Left lung (tissue), 4 donors: ENCODE measurements at regions not wholly inside any gene's neighbourhood (a gene's known extent, or its start where the extent isn't known, plus 50 kb on each side); places are given as distances from the start of the nearest gene placed in this dataset.

Experiments
- ATAC-seq: fragments of 200-7000 bp; cut with Tn5 transposase; one replicate; pipeline ENCODE4 v1.9.1; 2020; ENCODE audit warnings: moderate library complexity
- DNase-seq, 4 donors: peaks; one replicate each; pipeline ENCODE4 v3.0.0-alpha.2; 2013 to 2020
- H3K27ac ChIP-seq, 2 donors: fragments of 200-600 bp; sonication (generic) in 1 of 2; one replicate each; pipeline versions ENCODE4 v1.5.0 to v1.8.0; 2020 to 2021
- H3K27me3 ChIP-seq, 2 donors: fragments of 200-600 bp; sonication (generic) in 1 of 2; one replicate each; pipeline versions ENCODE4 v1.5.0 to v1.8.0; 2020 to 2021
- H3K36me3 ChIP-seq, 2 donors: fragments of 200-600 bp; sonication (generic) in 1 of 2; one replicate each; pipeline versions ENCODE4 v1.5.0 to v1.8.0; 2020 to 2021
- H3K4me1 ChIP-seq, 2 donors: fragments of 200-600 bp; one replicate each; pipeline ENCODE4 v1.8.0; 2021
- H3K4me3 ChIP-seq, 2 donors: fragments of 200-600 bp; sonication (generic) in 1 of 2; one replicate each; pipeline versions ENCODE4 v1.5.0 to v1.8.0; 2020 to 2021; ENCODE audit warnings: mild to moderate bottlenecking in 1 of 2
- H3K9me3 ChIP-seq, 2 donors: fragments of 200-600 bp; sonication (generic) in 1 of 2; one replicate each; pipeline versions ENCODE4 v1.5.0 to v1.8.0; 2020 to 2021
- CTCF ChIP-seq, 2 donors: fragments of 200-600 bp; sonication (generic) in 1 of 2; IDR thresholded peaks; one replicate each; pipeline versions ENCODE4 v1.5.0 to v1.8.0; 2021; ENCODE audit warnings: antibody characterized with exemption in 2 of 2
- intact Hi-C, 2 donors: fragments of 100-400 bp; cut with DNase I; formaldehyde crosslinking; loops; one replicate each; pipeline versions ENCODE4 v1.11.2 to v1.14.2; 2022
- donor health status: DM: no; HTN: yes; CAD: no.
- donor health status: DM: no; HTN: no; CAD: no.

DNA sequence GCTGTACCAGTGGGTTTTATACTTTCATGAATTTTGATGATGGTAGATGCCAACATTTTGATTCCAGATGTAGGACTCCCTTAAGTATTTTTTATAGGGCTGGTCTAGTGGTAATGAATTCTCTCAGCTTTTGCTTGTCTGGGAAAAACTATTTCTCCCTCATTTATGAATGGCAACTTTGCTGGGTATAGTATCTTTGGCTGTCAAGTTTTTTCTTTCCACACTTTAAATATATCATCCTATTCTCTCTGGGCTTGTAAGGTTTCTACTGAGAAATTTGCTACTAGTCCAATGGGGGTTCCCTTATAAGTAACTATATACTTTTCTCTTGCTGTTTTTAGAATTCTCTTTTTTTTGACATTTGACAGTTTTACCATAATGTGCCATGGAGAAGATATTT, 629.3 kb downstream of the NR2F1-AS1 start:
- Histone ChIP-seq H3K36me3 (no peaks in the 10 kb centered on the region), H3K27me3 (no peaks in the 10 kb centered on the region), H3K27ac (no peak overlapping the region), H3K4me1 (no peaks in the 10 kb centered on the region), H3K4me3 (no peak overlapping the region), H3K9me3 (peaks cover 0 to 31% of the 10 kb centered on the region in 2 donors)
- intact Hi-C loops, result no loop called here
- no peak for ATAC-seq
- DNase-seq, result no peak
- no peak for TF ChIP-seq CTCF (IDR thresholded peaks at IDR 0.05)

DNA sequence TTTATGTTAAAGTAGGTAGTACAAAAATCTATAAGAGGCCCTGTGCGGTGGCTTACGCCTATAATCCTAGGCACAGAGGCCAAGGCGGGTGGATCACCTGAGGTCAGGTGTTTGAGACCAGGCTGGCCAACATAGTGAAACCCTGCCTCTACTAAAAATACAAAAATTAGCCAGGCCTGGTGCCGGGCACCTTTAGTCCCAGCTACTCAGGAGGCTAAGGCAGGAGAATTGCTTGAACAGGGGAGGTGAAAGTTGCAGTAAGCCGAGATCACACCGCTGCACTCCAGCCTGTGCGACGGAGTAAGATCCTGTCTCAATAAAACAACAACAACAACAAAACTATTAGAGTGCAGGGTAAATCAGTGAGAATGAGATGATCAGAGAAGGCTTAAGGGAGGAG, 634.5 kb downstream of the NR2F1-AS1 start:
- Histone ChIP-seq H3K27ac (no peak overlapping the region), H3K27me3 (no peaks in the 10 kb centered on the region), H3K36me3 (no peaks in the 10 kb centered on the region), H3K4me1 (no peaks in the 10 kb centered on the region), H3K9me3 (peaks cover 0 to 15% of the 10 kb centered on the region in 2 donors), H3K4me3 (no peak overlapping the region)
- intact Hi-C loops, result no loop called here
- TF ChIP-seq CTCF (IDR thresholded peaks at IDR 0.05), result no peak
- DNase-seq (peak in 1 of 4 donors; percentile 25), ATAC-seq (no peak)

DNA sequence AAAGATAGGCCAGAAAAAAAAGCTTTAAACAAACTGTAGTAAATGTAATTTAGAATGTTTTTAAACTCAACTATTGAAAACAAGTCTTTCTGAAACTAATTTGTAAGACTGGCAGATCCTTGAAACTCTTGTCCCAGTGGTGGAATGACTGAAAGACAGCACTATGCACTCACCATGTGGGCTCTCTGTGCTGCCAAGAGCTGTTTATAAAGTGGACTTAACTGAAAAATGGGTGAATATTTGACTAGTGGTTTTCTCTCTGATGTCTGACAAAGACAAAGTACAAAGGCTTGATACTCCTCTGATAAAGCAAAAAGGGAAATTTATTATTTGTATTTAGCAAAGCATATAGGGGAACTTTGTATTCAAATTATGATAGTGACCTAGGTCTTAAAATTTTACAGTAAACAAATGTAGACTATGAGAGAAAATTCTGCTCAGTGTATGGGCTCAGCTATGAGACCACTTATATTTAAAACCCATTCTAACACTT, 635.4 kb downstream of the NR2F1-AS1 start:
- Histone ChIP-seq H3K9me3 (peaks cover 0 to 7% of the 10 kb centered on the region in 2 donors), H3K36me3 (no peaks in the 10 kb centered on the region), H3K27ac (peak overlapping the region in 1 of 2 donors; percentile 2), H3K4me1 (no peaks in the 10 kb centered on the region), H3K27me3 (no peaks in the 10 kb centered on the region), H3K4me3 (no peak overlapping the region)
- ATAC-seq (peak; percentile 40), DNase-seq (no peak)
- TF ChIP-seq CTCF (IDR thresholded peaks at IDR 0.05), result no peak
- intact Hi-C loops, result no loop called here

GRCh38 chr5:92944903-92945604, 636.0 kb downstream of the NR2F1-AS1 start:
- H3K27me3 ChIP-seq, result no peaks in the 10 kb centered on the region
- H3K4me3 ChIP-seq, result no peak overlapping the region
- DNase-seq (peak in 1 of 4 donors; percentile 35), ATAC-seq (peak; percentile 23)
- intact Hi-C loops, result no loop called here
- no peak for TF ChIP-seq CTCF (IDR thresholded peaks at IDR 0.05)
- H3K36me3 ChIP-seq, result no peaks in the 10 kb centered on the region
- H3K4me1 ChIP-seq, result no peaks in the 10 kb centered on the region
- H3K9me3 ChIP-seq, result peaks cover 0 to 4% of the 10 kb centered on the region in 2 donors
- H3K27ac ChIP-seq, result peak overlapping the region in 1 of 2 donors; percentile 15

GRCh38 chr5:92944337-92944736, 636.7 kb downstream of the NR2F1-AS1 start:
- H3K9me3 ChIP-seq, result no peaks in the 10 kb centered on the region
- no peaks in the 10 kb centered on the region for H3K4me1 ChIP-seq
- ATAC-seq (no peak), DNase-seq (no peak)
- intact Hi-C loops, result no loop called here
- no peaks in the 10 kb centered on the region for H3K36me3 ChIP-seq
- no peak overlapping the region for H3K27ac ChIP-seq
- no peak overlapping the region for H3K4me3 ChIP-seq
- no peak for TF ChIP-seq CTCF (IDR thresholded peaks at IDR 0.05)
- no peaks in the 10 kb centered on the region for H3K27me3 ChIP-seq
